Heart left ventricle (tissue), 16 donors: ENCODE measurements at regions not wholly inside any gene's neighbourhood (a gene's known extent, or its start where the extent isn't known, plus 50 kb on each side); places are given as distances from the start of the nearest gene placed in this dataset.

Experiments
- ATAC-seq, 4 donors: fragments of 200-7000 bp; cut with Tn5 transposase; one replicate each; pipeline ENCODE4 v1.9.1; 2020 to 2022; ENCODE audit warnings: moderate library complexity in 4 of 4, mild to moderate bottlenecking in 3 of 4, moderate number of reproducible peaks in 1 of 4
- DNase-seq, 5 donors: peaks; one replicate each; pipeline ENCODE4 v3.0.0-alpha.2; 2020
- H3K27ac ChIP-seq, 12 donors: fragments of 200-600 bp; sonication (generic) in 4 of 12; one replicate each; pipeline versions ENCODE4 v1.5.0 to v1.8.0; 2016 to 2022; ENCODE audit warnings: mild to moderate bottlenecking in 2 of 12
- H3K27me3 ChIP-seq, 9 donors: fragments of 200-600 bp; sonication (generic) in 2 of 9; one replicate each; pipeline versions ENCODE4 v1.5.1 to v1.8.0; 2016 to 2022; ENCODE audit warnings: mild to moderate bottlenecking in 3 of 9
- H3K36me3 ChIP-seq, 9 donors: fragments of 200-600 bp; sonication (generic) in 2 of 9; one replicate each; pipeline versions ENCODE4 v1.5.0 to v1.8.0; 2018 to 2022; ENCODE audit warnings: mild to moderate bottlenecking in 2 of 9
- H3K4me1 ChIP-seq, 12 donors: fragments of 200-600 bp; sonication (generic) in 4 of 12; one replicate each; pipeline versions ENCODE4 v1.5.0 to v1.8.0; 2016 to 2022; ENCODE audit warnings: mild to moderate bottlenecking in 3 of 12
- H3K4me3 ChIP-seq, 12 donors: fragments of 200-600 bp; sonication (generic) in 4 of 12; one replicate each; pipeline versions ENCODE4 v1.5.0 to v1.8.0; 2017 to 2022; ENCODE audit warnings: mild to moderate bottlenecking in 9 of 12, moderate library complexity in 4 of 12
- H3K9me3 ChIP-seq, 12 donors: fragments of 200-600 bp; sonication (generic) in 4 of 12; one replicate each; pipeline versions ENCODE4 v1.5.0 to v1.8.0; 2016 to 2022; ENCODE audit warnings: mild to moderate bottlenecking in 1 of 12
- CTCF ChIP-seq, 12 donors: fragments of 200-600 bp; sonication (generic) in 4 of 12; IDR thresholded peaks; one replicate each; pipeline versions ENCODE4 v1.5.0 to v1.8.0; 2018 to 2022; ENCODE audit warnings: antibody characterized with exemption in 12 of 12, mild to moderate bottlenecking in 5 of 12
- POLR2A ChIP-seq, 2 donors: fragments of 450-650 bp; IDR thresholded peaks; one replicate each; pipeline ENCODE4 v1.6.1; 2017; ENCODE audit warnings: antibody characterized with exemption in 2 of 2, mild to moderate bottlenecking in 2 of 2, moderate library complexity in 2 of 2
- WGBS, 4 donors: extraction: QIAGEN DNeasy Blood & Tissue Kit in 2 of 4; methylation state at CpG; one replicate each; pipeline versions ENCODE4 v1.1.5 to v1.1.7; 2013 to 2018; 5-methylcytosine and 5-hydroxymethylcytosine counted together
- intact Hi-C, 10 donors: fragments of 100-400 bp; cut with DNase I; formaldehyde crosslinking; loops; one replicate each; pipeline versions ENCODE4 v1.11.1 to v1.14.2; 2022
- donor health status: ischemic (EF 13 %, LVEDD 7.1; RV severe dilation, severe dysfunction).
- donor health status: healthy with polysubstance abuse.
- donor health status: DM: no; HTN: yes; CAD: no.
- donor health status: DM: no; HTN: no; CAD: no.
- donor health status: ischemic (EF 25% LVEDD 6.9; RV normal size, moderate dysfunction).
- donor health status: ischemic (EF 25% LVEDD 5.7; RV mildly dilated, moderate dysfunction).
- donor health status: healthy.
- donor health status: DM: yes; HTN: yes; CAD: no.
- donor health status: ischemic (EF 35%, LVEDD 5.7; RV mildly dilated, moderate dysfunction).
- donor health status: nonischemic (EF 11% LVEDD 7.7; RV severe dilation, severe dysfunction).
- donor health status: DM: yes; HTN: yes; CAD: no.
- donor health status: PGD.
- donor health status: ischemic (EF 29% LVEDD 5.4; RV normal size, mild dysfunction).
- donor health status: nonischemic (EF 23%, LVEDD 6.1; RV moderate dilation, normal function).

- DNase-seq: no peak
- no peaks in the 10 kb centered on the region for H3K9me3 ChIP-seq
- intact Hi-C loops: no loop called here
- TF ChIP-seq CTCF (IDR thresholded peaks at IDR 0.05) (no peak), POLR2A (IDR thresholded peaks at IDR 0.05) (no peak)
- no peaks in the 10 kb centered on the region for H3K36me3 ChIP-seq
- H3K4me1 ChIP-seq: peaks cover 0 to 9% (median 0%) of the 10 kb centered on the region in 12 donors
- no peak for ATAC-seq
- WGBS, 4 donors: 78 to 89% (median 83%) methylated on average over 6 of the region's 6 CpGs
- H3K27me3 ChIP-seq: peaks cover 0 to 12% (median 0%) of the 10 kb centered on the region in 9 donors
- no peak overlapping the region for H3K27ac ChIP-seq
- no peak overlapping the region for H3K4me3 ChIP-seq
Observed at GRCh38 chr3:44067431-44067830, 174.3 kb upstream of the TOPAZ1 start.

GRCh38 chr3:44068753-44069152 lies 172.9 kb upstream of the TOPAZ1 start:
- Histone ChIP-seq H3K27me3 (peaks cover 0 to 9% (median 0%) of the 10 kb centered on the region in 9 donors), H3K36me3 (no peaks in the 10 kb centered on the region), H3K27ac (no peak overlapping the region), H3K4me3 (no peak overlapping the region), H3K4me1 (peaks cover 0 to 9% (median 0%) of the 10 kb centered on the region in 12 donors), H3K9me3 (no peaks in the 10 kb centered on the region)
- intact Hi-C loops: no loop called here
- TF ChIP-seq POLR2A (IDR thresholded peaks at IDR 0.05) (no peak), CTCF (IDR thresholded peaks at IDR 0.05) (no peak)
- DNase-seq (no peak), ATAC-seq (no peak)
- WGBS, 4 donors: 81 to 94% (median 86%) methylated on average over 3 of the region's 3 CpGs

- DNase-seq (no peak), ATAC-seq (no peak)
- H3K4me1 ChIP-seq: peaks cover 0 to 9% (median 0%) of the 10 kb centered on the region in 12 donors
- no peak overlapping the region for H3K4me3 ChIP-seq
- TF ChIP-seq POLR2A (IDR thresholded peaks at IDR 0.05): no peak
- TF ChIP-seq CTCF (IDR thresholded peaks at IDR 0.05): no peak
- intact Hi-C loops: no loop called here
- no peaks in the 10 kb centered on the region for H3K36me3 ChIP-seq
- H3K9me3 ChIP-seq: no peaks in the 10 kb centered on the region
- 62 to 71% (median 65%) methylated on average over 5 of the region's 5 CpGs for WGBS, 4 donors
- peaks cover 0 to 11% (median 0%) of the 10 kb centered on the region in 9 donors for H3K27me3 ChIP-seq
- H3K27ac ChIP-seq: no peak overlapping the region
Observed at GRCh38 chr3:44069276-44069675, 172.4 kb upstream of the TOPAZ1 start.

GRCh38 chr3:44070841-44071546 lies 170.7 kb upstream of the TOPAZ1 start:
- TF ChIP-seq POLR2A (IDR thresholded peaks at IDR 0.05) (no peak), CTCF (IDR thresholded peaks at IDR 0.05) (no peak)
- ATAC-seq (no peak), DNase-seq (no peak)
- Histone ChIP-seq H3K27ac (no peak overlapping the region), H3K4me1 (no peaks in the 10 kb centered on the region), H3K27me3 (peaks cover 0 to 16% (median 0%) of the 10 kb centered on the region in 9 donors), H3K9me3 (no peaks in the 10 kb centered on the region), H3K4me3 (no peak overlapping the region), H3K36me3 (no peaks in the 10 kb centered on the region)
- WGBS, 4 donors: 89 to 94% (median 93%) methylated on average over 8 of the region's 8 CpGs
- intact Hi-C loops: no loop called here
